Iris pigment epithelial cell (primary cell): ENCODE measurements at regions not wholly inside any gene's neighbourhood (a gene's known extent, or its start where the extent isn't known, plus 50 kb on each side); places are given as distances from the start of the nearest gene placed in this dataset.

Experiments used
- DNase-seq: peaks from one replicate; pipeline ENCODE4 v3.0.0-alpha.2; 2011; ENCODE audit warnings: low read depth

GRCh38 chr17:15109608-15110007 is 155.5 kb downstream of the PMP22 start:
- no peak for DNase-seq

GRCh38 chr17:15108992-15109391 is 156.1 kb downstream of the PMP22 start:
- DNase-seq = no peak

- peak; percentile 47 for DNase-seq
Observed at GRCh38 chr17:15106540-15106939, 158.6 kb downstream of the PMP22 start.

GRCh38 chr17:15103785-15104184 is 161.3 kb downstream of the PMP22 start:
- DNase-seq = no peak

GRCh38 chr17:15101175-15101574 is 164.0 kb downstream of the PMP22 start:
- DNase-seq = no peak

- DNase-seq = no peak
Observed at GRCh38 chr17:15096511-15096910, 168.6 kb downstream of the PMP22 start.

GRCh38 chr17:15095935-15096334 is 169.2 kb downstream of the PMP22 start:
- no peak for DNase-seq

GRCh38 chr17:15092762-15093161 is 172.4 kb downstream of the PMP22 start:
- peak; percentile 61 for DNase-seq

GRCh38 chr17:15092261-15092660 is 172.9 kb downstream of the PMP22 start:
- no peak for DNase-seq

- DNase-seq = no peak
Observed at GRCh38 chr17:15091825-15092224, 173.3 kb downstream of the PMP22 start.

- DNase-seq = no peak
Observed at GRCh38 chr17:15090533-15090932, 174.6 kb downstream of the PMP22 start.

- DNase-seq = no peak
Observed at GRCh38 chr17:15087946-15088345, 177.2 kb downstream of the PMP22 start.

GRCh38 chr17:15086776-15087295 is 178.3 kb downstream of the PMP22 start:
- DNase-seq = no peak

- no peak for DNase-seq
Observed at GRCh38 chr17:15085890-15086677, 179.0 kb downstream of the PMP22 start.

- DNase-seq = no peak
Observed at GRCh38 chr17:15083225-15083624, 181.9 kb downstream of the PMP22 start.

- DNase-seq = no peak
Observed at GRCh38 chr17:15081008-15081407, 184.1 kb downstream of the PMP22 start.

- no peak for DNase-seq
Observed at GRCh38 chr17:15078570-15078969, 186.6 kb downstream of the PMP22 start.

- DNase-seq = no peak
Observed at GRCh38 chr17:15076991-15077663, 188.0 kb downstream of the PMP22 start.

- DNase-seq = no peak
Observed at GRCh38 chr17:15051933-15052332, 213.2 kb downstream of the PMP22 start.

GRCh38 chr17:15049795-15050160 is 215.3 kb downstream of the PMP22 start:
- no peak for DNase-seq

GRCh38 chr17:15048933-15049794 is 216.0 kb downstream of the PMP22 start:
- no peak for DNase-seq

- peak; percentile 5 for DNase-seq
Observed at GRCh38 chr17:15048381-15048780, 216.7 kb downstream of the PMP22 start.
